HepG2 (cell line): ENCODE measurements at regions not wholly inside any gene's neighbourhood (a gene's known extent, or its start where the extent isn't known, plus 50 kb on each side); places are given as distances from the start of the nearest gene placed in this dataset.

Source experiments
- ATAC-seq: fragments of 200-7000 bp; cut with Tn5 transposase; 3 replicates; pipeline ENCODE4 v1.9.1; 2020; ENCODE audit warnings: mild to moderate bottlenecking, moderate library complexity
- BruUV-seq: library from RNA; stranded (reverse); fragments of 400-500 nt; replicated peaks from 2 replicates; lab custom pipeline; 2021; lab: Mats Ljungman, UMichigan
- CTCF ChIA-PET: fragments of 300-600 bp; formaldehyde crosslinking; extraction: SDS; loops from one replicate; lab custom pipeline; 2021; ENCODE audit warnings: low total read pairs, inconsistent platforms, low intra/inter-chr PET ratio; lab: Yijun Ruan, JAX
- POLR2A ChIA-PET: fragments of 350-600 bp; sonication (Branson Sonifier 250); formaldehyde crosslinking; loops from one replicate; lab custom pipeline; 2020; ENCODE audit warnings: antibody characterized with exemption, inconsistent platforms; lab: Yijun Ruan, JAX
- DNase-seq: peaks from one replicate; pipeline ENCODE4 v3.0.0-alpha.2; 2015; ENCODE audit warnings: low spot score
- FAIRE-seq: peaks from 3 replicates; lab custom pipeline; 2011; peaks lifted over from hg19 to GRCh38; lab: Jason Lieb, UNC
- H2AFZ ChIP-seq: one replicate; pipeline ENCODE4 v1.6.1; 2011; ENCODE audit warnings: low read length, inconsistent platforms
- H3K27ac ChIP-seq: fragments of 300-600 bp; 3 replicates; pipeline ENCODE4 v1.8.0; 2011; ENCODE audit warnings: mixed run types, mild to moderate bottlenecking, mixed read lengths, low read length, inconsistent platforms; ENCODE audit not compliant: insufficient read depth; ENCODE audit errors: extremely low read length
- H3K27me3 ChIP-seq, 2 experiments: fragments of 200-600 bp in 1 of 2; 2 replicates in 1 of 2; 3 replicates in 1 of 2; pipeline versions ENCODE4 v1.6.0 to v1.8.0; 2011; ENCODE audit warnings: low read length in 2 of 2, mild to moderate bottlenecking in 2 of 2, moderate library complexity in 2 of 2, inconsistent platforms in 1 of 2; ENCODE audit not compliant: insufficient read depth in 2 of 2, control insufficient read depth in 1 of 2
- H3K36me3 ChIP-seq, 2 experiments: fragments of 200-600 bp in 1 of 2; replicated peaks in 1 of 2; 2 replicates in 1 of 2; 3 replicates in 1 of 2; pipeline versions ENCODE4 v1.5.1 to v1.8.0; 2011; ENCODE audit warnings: low read length in 2 of 2, inconsistent platforms in 1 of 2; ENCODE audit not compliant: insufficient read depth in 2 of 2, control insufficient read depth in 1 of 2
- H3K4me1 ChIP-seq: 2 replicates; pipeline ENCODE4 v1.5.1; 2012; ENCODE audit warnings: low read length, inconsistent platforms; ENCODE audit not compliant: insufficient read depth
- H3K4me2 ChIP-seq: 2 replicates; pipeline ENCODE4 v1.6.0; 2011; ENCODE audit warnings: low read depth, low read length, inconsistent platforms
- H3K4me3 ChIP-seq, 3 experiments: fragments of 200-600 bp in 1 of 3; sonication (generic), shearing (Covaris generic) in 1 of 3; replicated peaks in 1 of 3; 2 replicates each; pipeline ENCODE4 v1.5.1; 2011 to 2016; ENCODE audit warnings: low read length in 3 of 3, inconsistent platforms in 2 of 3, low read depth in 2 of 3, mild to moderate bottlenecking in 2 of 3, control low read depth in 1 of 3, mixed read lengths in 1 of 3; ENCODE audit not compliant: insufficient read depth in 1 of 3
- H3K79me2 ChIP-seq: one replicate; pipeline ENCODE4 v1.6.1; 2011; ENCODE audit warnings: low read length, inconsistent platforms; ENCODE audit not compliant: insufficient read depth
- H3K9ac ChIP-seq: 2 replicates; pipeline ENCODE4 v1.6.0; 2011; ENCODE audit warnings: mild to moderate bottlenecking, low read depth, low read length, inconsistent platforms; ENCODE audit not compliant: insufficient read depth
- H3K9me3 ChIP-seq: 2 replicates; pipeline ENCODE4 v1.5.1; 2012; ENCODE audit warnings: mild to moderate bottlenecking, low read length
- H4K20me1 ChIP-seq: 2 replicates; pipeline ENCODE4 v1.6.0; 2011; ENCODE audit warnings: inconsistent platforms, mild to moderate bottlenecking, low read length, moderate library complexity; ENCODE audit not compliant: insufficient read depth
- RORA ChIP-seq: sonication (generic); formaldehyde crosslinking; IDR thresholded peaks from 2 replicates; pipeline ENCODE4 v1.5.0; 2020; ENCODE audit warnings: mild to moderate bottlenecking, missing genetic modification reagents, moderate library complexity
- TBL1XR1 ChIP-seq: fragments of 150-350 bp; IDR thresholded peaks from 2 replicates; pipeline ENCODE4 v1.6.1; 2014; ENCODE audit warnings: borderline replicate concordance, low read length; ENCODE audit not compliant: partially characterized antibody
- ZNF256 ChIP-seq: sonication (generic); formaldehyde crosslinking; conservative IDR thresholded peaks from 2 replicates; pipeline ENCODE4 v1.4.0; 2020; ENCODE audit warnings: missing genetic modification reagents
- WGBS: methylation state at CpG from one replicate; pipeline ENCODE4 v1.1.6; 2017; ENCODE audit warnings: low lambda C conversion rate; 5-methylcytosine and 5-hydroxymethylcytosine counted together
- in situ Hi-C: cut with HindIII; loops from 2 replicates; pipeline ENCODE4 v1.10.0; 2017; ENCODE audit warnings: low pct_unique_long_range_greater_than_20kb; ENCODE audit not compliant: extremely low pct_ligation_motif_present
- intact Hi-C: fragments of 100-400 bp; cut with micrococcal nuclease; formaldehyde crosslinking; loops from one replicate; pipeline ENCODE4 v1.10.0; 2022; ENCODE audit not compliant: unreplicated experiment
- TF ChIP-seq, protein P1 (sequence below): sonication (generic); formaldehyde crosslinking; IDR thresholded peaks from 2 replicates; pipeline ENCODE4 v1.8.0; 2022; ENCODE audit warnings: mild to moderate bottlenecking, missing genetic modification reagents
- TF ChIP-seq, protein P2 (sequence below): sonication (generic); formaldehyde crosslinking; IDR thresholded peaks from 2 replicates; pipeline ENCODE4 v1.4.0; 2020; ENCODE audit warnings: low read depth, mild to moderate bottlenecking, missing genetic modification reagents
- TF ChIP-seq, protein P3 (sequence below), 2 experiments: fragments of 450-650 bp in 1 of 2; sonication (generic) in 1 of 2; formaldehyde crosslinking in 1 of 2; IDR thresholded peaks; 2 replicates each; pipeline versions ENCODE4 v1.6.1 to v1.8.0; 2016 to 2022; ENCODE audit warnings: antibody characterized with exemption in 1 of 2, mild to moderate bottlenecking in 1 of 2, missing genetic modification reagents in 1 of 2

DNA sequence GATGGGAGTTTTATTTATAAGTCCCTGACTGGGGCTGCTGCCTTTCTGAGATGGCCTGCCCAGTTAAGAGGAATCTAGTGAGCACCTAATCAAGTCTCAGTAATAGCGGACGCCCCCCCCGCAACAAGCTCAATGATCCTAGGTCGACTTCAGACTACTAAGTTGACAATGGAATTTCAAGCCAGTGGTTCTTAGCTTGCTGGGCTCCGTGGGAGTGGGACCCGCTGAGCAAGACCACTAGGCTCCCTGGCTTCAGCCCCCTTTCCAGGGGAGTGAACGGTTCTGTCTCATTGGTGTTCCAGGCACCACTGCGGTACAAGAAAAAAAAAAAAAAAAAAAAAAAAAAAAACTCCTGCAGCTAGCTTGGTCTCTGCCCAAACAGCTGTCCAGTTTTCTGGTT is 156.8 kb upstream of the CARD18 start:
- Histone ChIP-seq H3K27me3 (no peaks in the 10 kb centered on the region), H4K20me1 (no peaks in the 10 kb centered on the region), H3K79me2 (no peaks in the 10 kb centered on the region), H3K4me3 (no peak overlapping the region), H3K9ac (no peak overlapping the region), H3K4me1 (no peaks in the 10 kb centered on the region), H3K9me3 (no peaks in the 10 kb centered on the region), H2AFZ (no peak overlapping the region), H3K27ac (no peak overlapping the region), H3K36me3 (no peaks in the 10 kb centered on the region), H3K4me2 (no peak overlapping the region)
- DNase-seq = no peak
- FAIRE-seq = no peak
- ChIA-PET POLR2A (no interaction called here), CTCF (no interaction called here)
- in situ Hi-C loops (no loop called here), intact Hi-C loops (no loop called here)
- no TSS peak for BruUV-seq
- no peak for ATAC-seq
- WGBS = 32% methylated on average over 4 of the region's 8 CpGs
- TF ChIP-seq TBL1XR1 (no peak), RORA (CRISPR knock-in tag) (no peak), ZNF256 (no peak)
- TF ChIP-seq, protein P1, sequence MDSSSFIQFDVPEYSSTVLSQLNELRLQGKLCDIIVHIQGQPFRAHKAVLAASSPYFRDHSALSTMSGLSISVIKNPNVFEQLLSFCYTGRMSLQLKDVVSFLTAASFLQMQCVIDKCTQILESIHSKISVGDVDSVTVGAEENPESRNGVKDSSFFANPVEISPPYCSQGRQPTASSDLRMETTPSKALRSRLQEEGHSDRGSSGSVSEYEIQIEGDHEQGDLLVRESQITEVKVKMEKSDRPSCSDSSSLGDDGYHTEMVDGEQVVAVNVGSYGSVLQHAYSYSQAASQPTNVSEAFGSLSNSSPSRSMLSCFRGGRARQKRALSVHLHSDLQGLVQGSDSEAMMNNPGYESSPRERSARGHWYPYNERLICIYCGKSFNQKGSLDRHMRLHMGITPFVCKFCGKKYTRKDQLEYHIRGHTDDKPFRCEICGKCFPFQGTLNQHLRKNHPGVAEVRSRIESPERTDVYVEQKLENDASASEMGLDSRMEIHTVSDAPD (CRISPR knock-in tag) = no peak
- TF ChIP-seq, protein P2, sequence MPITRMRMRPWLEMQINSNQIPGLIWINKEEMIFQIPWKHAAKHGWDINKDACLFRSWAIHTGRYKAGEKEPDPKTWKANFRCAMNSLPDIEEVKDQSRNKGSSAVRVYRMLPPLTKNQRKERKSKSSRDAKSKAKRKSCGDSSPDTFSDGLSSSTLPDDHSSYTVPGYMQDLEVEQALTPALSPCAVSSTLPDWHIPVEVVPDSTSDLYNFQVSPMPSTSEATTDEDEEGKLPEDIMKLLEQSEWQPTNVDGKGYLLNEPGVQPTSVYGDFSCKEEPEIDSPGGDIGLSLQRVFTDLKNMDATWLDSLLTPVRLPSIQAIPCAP (CRISPR knock-in tag) = no peak
- TF ChIP-seq, protein P3, sequence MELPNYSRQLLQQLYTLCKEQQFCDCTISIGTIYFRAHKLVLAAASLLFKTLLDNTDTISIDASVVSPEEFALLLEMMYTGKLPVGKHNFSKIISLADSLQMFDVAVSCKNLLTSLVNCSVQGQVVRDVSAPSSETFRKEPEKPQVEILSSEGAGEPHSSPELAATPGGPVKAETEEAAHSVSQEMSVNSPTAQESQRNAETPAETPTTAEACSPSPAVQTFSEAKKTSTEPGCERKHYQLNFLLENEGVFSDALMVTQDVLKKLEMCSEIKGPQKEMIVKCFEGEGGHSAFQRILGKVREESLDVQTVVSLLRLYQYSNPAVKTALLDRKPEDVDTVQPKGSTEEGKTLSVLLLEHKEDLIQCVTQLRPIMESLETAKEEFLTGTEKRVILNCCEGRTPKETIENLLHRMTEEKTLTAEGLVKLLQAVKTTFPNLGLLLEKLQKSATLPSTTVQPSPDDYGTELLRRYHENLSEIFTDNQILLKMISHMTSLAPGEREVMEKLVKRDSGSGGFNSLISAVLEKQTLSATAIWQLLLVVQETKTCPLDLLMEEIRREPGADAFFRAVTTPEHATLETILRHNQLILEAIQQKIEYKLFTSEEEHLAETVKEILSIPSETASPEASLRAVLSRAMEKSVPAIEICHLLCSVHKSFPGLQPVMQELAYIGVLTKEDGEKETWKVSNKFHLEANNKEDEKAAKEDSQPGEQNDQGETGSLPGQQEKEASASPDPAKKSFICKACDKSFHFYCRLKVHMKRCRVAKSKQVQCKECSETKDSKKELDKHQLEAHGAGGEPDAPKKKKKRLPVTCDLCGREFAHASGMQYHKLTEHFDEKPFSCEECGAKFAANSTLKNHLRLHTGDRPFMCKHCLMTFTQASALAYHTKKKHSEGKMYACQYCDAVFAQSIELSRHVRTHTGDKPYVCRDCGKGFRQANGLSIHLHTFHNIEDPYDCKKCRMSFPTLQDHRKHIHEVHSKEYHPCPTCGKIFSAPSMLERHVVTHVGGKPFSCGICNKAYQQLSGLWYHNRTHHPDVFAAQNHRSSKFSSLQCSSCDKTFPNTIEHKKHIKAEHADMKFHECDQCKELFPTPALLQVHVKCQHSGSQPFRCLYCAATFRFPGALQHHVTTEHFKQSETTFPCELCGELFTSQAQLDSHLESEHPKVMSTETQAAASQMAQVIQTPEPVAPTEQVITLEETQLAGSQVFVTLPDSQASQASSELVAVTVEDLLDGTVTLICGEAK (IDR thresholded peaks at IDR 0.05) = no peak
- TF ChIP-seq, protein P3 (CRISPR knock-in tag; IDR thresholded peaks at IDR 0.05) = no peak
